ENCODE measurements at regions not wholly inside any gene's neighbourhood (a gene's known extent, or its start where the extent isn't known, plus 50 kb on each side); places are given as distances from the start of the nearest gene placed in this dataset.
"Not testable (repeated sequence)": the region's sequence is repeated elsewhere in the genome, so short reads cannot be mapped to it uniquely, and the experiment has no call there.

DNA sequence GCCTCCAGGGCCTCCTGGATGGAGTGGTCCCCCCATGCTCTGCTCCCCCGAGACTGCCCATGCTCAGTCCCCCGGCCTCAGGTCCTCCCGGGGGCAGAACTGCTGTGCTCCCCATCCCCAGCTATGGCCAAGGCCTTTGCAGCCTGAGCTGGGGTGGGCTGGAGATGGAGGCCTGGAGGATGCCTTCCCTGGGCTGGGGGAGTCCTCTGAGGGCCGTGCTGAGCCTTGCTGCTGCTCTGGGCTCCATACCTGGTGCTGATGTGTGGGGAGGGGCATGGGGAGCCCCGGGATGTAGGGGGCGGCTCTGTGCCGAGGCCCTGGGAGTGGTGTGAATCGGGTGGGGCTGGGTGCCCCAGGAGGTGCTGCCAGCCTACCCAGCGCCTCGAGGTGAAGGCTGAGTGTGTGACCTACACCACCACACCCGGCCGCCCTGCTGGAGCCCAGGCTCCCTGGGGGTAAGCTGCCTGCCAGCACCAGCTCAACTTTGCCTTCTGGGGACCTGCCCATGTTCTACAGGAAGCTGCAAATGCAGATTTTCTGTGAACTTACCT, 109.5 kb downstream of the UNCX start:
- no peak for DNase-seq (ENCODE audit: low spot score)

DNA sequence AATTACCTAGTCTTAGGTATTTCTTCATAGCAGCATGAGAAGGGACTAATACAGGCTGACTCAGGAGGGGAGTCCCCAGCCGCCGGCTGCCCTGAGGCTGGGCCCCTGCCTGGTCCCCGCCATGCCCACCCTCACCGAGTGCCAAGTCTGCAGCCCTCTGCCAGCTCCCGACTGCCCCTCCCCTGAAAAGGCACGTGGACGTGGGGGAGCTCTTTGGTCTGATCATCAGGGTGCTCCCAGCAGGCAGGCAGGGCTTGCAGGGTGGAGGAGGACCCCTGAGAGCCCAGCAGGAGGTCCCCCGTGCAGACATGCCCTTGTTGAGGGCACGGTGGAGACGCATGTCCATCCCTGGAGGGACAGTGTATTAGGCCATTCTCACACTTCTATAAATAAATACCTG, 110.9 kb downstream of the UNCX start:
- no peak for DNase-seq (ENCODE audit: low spot score)

DNA sequence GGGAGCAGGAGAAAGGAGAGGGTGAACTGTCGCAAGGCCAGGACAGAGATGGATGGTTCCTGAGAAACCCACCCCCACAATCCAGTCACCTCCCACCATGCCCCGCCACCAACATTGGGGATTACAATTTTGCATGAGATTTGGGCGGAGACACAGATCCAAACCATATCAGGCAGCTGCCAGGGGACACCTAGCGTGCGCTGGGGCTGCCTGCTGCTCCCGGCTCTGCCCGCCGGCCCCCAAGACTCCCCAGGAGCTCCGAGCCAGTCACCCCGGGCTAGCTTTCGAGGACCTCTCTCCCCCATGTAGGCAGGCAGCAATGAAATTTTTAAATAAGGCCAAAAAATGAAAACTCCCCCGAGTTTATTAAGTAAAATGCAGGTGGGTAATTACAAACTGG, 111.7 kb downstream of the UNCX start:
- no peak for DNase-seq (ENCODE audit: low spot score)

DNA sequence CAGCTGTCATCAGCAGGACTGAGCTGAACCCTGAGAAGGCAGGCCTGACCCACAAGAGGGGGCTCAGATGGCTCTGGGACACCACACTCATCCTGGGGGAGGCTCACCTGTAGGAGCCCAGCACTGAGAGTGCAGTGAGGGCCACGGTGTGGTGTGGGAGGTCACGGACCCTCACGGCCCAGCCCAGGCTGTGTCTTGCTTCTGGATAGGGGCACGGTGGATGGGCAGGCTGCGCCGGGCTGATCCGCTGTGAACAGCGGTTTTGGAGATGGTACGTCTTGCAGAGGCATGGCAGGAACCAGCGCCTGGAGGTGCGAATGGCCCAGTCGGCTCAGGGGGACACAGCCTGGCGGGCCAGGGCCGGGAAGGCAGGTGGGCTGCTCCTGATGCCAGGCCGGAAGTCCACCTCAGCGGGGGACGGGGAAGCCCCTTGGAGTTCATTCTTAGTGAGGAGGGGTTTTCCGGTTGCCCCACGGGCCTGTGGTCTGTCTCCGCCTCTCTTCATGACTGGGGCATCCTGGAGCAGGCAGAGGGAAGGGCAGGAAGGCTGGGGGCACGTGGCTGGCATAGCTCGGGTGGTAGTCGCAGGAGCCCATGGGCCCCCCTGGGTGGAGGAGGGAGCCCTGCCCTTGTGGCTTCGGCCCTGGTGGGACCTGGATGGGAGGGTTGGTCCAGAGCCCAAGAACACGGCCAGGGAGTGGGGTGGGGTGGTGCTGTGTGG, 112.5 kb downstream of the UNCX start:
- no peak for DNase-seq (ENCODE audit: low spot score)

DNA sequence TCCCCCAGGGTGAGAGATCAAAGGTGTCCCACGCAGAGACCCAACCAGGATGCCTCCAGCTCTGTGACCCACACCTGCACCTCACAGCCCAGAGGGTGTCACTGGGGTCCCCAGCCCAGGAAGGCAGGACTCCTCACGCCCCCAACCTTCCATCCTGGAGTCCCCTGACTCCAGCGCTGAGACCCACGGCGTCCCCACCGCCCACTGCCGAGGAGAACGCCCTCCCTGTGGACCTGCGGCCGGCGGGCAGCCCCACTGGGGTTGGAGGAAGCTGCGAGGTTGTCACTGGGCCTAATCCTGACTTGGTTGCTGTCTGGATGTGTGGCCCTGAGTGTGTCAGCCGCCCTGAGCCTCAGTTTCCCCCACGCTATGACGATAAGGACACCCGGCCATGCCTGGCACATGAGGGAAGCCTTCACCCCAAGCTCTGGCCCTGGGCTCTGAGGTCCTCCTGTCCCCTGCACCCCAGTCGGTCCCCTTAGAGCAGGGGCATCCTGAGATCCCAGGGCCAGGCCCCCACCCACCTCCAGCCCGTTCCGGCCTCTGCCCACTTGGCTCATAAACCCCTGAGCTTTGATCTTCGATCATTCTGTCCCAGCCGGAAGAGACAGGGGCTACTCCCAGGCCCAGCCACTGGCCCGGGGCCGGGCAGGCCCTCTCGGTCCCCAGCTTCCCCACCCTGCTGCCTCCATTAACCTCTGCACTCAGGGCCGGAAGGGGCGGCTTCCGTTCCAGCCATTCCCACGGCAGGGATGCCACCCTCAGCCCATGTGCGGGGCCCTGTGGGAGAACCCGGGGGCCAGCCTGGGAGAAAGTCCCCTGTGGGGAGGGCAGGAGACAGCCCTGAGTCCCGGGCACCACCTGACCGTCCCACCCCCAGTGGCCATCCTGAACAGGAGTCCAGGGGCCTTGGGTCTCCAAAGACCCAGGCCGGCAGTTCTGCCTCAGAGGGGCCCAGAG, 113.2 kb downstream of the MICALL2 start:
- no peak for DNase-seq (ENCODE audit: low spot score)

DNA sequence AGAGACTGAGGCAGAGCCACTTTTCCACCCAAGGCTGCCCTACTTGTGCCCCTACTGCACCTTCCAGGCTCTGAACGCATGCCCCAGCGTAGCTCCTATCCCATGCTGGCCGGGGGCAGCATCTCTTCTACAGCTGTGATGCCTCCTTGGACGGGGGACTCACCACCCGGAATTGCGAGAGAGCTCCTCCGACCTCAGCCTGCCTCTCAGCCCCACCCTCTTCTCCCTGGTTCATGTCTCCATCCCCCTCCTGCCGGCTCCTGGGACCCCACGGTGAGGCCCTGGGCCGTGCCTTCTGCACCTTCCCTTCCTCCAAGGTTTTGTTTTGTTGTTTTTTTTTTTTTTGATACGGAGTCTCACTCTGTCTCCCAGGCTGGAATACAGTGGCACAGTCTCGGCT, 112.4 kb downstream of the MICALL2 start:
- DNase-seq (ENCODE audit: low spot score): no peak

DNA sequence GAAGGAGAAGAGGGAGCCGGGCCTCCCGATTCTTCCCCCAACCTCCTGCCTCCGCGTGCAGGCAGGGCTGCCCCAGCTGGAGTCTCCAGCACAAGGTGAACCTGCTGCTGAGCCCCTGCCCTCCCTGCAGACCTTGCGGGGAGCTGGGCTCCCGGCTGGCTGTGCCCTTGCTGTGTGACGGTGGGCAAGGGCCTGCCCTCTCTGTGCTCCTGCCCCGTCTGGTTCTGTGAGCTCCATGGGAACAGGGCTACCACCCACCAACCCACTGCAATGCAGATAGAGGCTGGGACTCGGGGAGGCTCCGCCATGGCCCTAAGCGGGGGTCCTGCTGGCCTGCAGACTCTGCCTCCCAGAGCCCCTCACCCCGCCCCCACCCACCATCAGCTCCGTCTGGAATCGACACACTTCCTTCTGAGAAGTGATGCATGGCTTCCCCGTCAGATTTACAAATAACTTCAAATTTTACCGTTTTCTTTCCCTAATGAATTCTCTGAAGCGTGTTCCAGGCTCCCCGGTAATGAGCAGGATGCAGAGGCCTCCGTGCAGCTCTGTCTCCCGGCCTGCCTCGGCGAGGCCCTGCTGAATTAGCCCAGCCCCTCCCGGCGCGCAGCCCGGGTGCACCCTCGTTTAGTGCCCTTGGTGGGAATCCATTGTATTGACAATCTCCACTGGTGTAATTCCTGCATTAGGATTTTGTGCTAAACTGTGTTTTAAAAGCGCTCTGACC, 111.0 kb downstream of the MICALL2 start:
- no peak for DNase-seq (ENCODE audit: low spot score)

DNA sequence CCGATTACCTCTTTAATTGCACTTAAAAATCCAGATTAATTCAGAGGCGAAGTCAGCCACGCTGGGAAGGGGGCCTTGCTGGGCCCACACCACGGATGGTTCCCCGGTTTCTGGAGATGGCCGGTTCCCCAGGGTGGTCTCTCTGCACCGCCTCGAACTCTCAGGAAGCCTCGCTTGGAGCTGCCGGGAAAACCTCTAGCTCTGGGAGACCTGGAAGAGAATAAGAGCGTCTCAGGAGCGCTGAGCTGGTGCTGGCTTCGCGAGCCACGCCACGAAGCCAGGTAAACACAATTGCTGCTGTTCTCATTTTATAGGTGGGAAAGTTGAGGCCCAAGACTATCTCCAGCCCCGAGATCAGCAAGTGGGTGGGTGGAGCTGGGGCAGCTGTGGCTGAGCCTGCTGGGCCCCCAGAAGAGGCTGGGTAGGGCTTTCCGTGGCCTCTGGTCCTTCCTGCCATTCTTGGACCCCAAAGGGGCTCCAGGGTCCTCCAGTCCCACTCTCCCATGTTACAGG, 110.4 kb downstream of the MICALL2 start:
- no peak for DNase-seq (ENCODE audit: low spot score)

DNA sequence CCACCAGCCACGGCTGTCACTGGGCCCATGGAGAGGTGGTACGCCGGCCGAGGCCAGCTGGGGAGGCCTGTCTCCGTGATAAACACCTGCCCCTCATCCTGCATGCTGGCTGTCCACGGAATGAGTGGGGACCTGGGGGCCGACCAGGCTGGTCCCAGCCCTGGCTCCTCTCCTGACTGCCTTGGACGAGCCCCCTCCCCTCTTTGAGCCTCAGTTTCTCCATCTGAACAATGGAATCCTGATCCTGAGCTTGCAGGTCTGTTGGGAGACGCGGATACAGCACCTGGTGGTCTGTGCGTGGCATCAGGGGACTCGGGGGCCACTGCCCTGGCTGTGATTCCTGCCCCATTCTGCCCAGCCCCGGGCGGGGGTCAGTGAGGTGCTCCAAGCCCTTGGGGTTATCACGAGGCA, 109.9 kb downstream of the MICALL2 start:
- no peak for DNase-seq (ENCODE audit: low spot score)

DNA sequence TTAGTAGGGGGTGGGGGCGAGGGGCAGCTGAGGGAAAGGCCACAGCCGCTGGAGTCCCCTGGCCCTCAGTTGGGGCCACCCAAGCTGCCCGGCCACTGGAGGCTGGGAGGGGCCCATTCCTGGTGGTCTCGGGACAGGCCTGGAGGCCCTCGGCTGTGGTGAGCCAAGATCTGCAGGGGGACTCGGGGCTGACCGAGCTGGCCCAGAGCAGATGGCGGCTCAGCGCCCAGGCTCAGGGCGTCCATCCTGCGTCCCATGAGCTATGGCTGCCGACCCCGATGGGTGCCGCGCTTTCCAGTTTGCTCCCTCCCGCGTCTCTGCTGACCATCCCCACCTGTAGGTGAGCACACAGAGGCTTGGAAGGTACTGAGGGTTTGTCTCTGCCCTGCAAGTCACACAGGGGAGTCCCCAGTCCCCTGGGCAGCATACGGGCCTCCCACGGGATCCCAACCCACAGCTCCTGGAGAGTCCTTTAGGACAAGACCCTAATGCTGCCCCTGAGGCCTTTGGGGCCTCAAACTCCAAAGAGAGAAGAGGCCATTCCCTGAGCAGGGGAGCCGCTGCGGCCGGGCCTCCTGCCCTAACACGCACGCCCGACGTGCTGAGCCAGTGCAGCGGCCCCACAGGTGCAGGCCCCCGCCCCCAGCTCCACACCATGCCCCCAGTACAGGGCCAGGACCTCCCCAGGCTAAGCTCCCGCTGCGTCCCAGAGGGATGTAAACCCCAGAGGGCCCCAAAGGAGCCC, 107.2 kb downstream of the MICALL2 start:
- DNase-seq (ENCODE audit: low spot score): no peak

DNA sequence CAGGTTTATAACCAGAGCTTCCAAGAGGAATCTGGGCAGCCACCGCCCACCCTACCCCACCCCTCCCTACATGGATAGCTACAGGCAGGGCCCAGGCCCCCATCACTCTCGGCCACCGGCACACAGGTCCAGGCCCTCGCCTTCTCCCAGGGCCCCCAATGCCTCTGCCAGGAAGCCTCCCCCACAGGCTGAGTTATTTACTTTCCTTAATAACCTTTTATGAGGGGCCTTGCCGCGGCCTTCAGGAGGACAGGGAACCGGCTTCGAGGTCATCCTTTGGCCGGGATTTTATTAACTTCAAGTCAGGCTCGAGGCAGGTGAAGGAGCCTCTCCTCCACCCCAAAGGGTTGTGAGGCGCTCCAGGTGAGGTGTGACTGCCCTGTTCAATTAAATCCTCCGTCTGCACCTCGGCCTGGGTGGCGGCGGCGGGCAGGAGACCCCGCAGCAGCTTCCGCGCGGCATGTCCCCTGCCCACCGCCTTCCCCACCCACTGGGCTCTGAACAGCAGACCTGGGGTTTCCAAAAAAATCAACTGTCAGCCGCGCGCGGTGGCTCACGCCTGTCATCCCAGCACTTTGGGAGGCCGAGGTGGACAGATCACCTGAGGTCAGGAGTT, 106.5 kb downstream of the MICALL2 start:
- DNase-seq (ENCODE audit: low spot score): no peak

DNA sequence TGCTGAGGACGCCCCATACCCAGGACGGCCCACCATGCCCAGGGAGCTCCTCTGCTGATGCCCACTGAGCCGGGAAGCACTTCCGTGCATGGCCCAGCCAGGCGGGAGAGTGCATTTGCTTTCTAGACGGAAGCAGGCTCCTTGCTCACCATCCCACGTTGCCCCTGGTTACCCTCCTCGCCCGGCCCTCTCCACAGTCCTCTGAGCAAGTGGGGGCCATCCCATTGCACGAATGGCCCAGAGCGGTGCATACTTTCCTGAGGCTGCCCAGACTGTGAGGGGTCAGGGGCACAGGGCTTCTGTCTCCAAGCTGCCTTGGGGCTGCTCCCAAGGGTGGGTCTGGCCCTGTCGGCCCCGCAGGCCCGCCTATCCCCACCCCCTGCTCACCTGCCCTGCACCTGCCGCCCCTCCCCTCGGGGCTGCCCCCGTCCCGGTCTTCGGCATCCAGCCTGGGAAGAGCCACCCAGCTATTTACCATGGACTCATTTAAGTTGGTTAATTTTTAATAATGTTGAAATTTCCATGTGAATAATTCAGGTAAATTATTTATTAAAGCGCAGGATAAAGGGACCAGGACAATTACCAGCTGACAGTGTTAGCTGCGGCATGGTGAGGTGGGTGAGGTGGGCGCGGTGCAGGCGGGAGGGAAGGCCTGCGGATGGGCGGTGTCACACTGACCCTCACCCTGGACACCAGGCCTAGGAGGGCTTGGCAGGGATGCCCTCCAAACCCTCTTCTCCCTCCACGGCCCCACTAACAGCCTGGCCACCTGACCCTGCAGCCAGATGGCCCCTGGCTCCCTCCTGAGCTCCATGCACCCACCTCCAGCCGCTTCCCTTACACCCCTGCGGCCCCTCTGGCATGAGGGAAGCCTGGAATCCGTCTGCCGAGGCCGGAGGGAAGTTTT, 104.4 kb downstream of the MICALL2 start:
- DNase-seq (ENCODE audit: low spot score): no peak

DNA sequence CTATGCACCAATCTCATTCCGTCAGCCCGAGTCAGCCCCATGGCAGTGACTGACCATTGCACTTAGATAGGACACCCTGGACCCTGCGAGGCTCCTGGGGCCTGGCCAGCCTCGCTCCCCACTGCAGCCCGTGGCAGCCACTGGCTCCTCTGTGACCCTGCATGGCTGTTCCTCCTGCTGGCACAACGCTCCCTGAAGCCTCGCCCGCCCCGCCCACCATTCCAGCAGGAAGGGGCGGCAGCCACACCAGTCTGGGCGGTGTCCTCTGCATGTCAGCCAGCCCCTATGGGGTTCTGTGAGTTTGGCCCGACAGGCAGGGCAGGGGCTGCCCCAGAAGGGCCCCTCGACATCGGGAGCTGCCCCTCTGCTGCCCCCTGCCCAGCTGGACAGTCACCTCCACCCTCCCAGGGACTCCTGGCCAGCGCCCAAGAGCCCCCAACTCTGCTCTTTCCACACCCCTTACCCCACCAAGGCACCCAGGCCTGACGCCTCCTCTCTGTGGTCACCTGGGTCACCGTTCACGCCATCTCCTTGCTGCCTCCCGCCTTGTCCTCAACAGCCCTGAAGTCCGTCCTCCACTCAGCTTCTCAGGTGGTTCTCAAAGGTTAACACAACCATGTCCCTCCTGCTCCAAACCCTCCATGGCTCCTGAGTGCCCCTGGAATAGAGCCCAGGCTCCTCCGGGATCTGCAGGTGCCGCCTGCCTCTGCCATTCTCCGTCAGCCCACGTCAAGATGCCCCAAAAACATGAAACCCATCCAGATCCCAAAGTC, 103.5 kb downstream of the MICALL2 start:
- no peak for DNase-seq (ENCODE audit: low spot score)

DNA sequence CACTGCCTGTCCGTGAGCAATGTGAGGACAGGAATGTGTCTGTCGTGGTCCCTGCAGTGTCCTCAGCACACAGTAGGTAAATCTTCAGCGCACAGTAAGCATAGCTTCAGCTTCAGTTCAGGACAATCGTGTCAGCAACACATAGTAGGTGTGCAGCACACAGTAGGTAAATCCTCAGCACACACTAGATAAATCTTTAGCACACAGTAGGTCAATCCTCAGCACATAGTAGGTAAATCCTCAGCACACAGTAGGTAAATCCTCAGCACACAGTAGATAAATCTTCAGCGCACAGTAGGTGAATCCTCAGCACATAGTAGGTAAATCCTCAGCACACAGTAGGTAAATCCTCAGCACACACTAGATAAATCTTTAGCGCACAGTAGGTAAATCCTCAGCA, 102.4 kb downstream of the MICALL2 start:
- not testable (repeated sequence) for DNase-seq (ENCODE audit: low spot score)

DNA sequence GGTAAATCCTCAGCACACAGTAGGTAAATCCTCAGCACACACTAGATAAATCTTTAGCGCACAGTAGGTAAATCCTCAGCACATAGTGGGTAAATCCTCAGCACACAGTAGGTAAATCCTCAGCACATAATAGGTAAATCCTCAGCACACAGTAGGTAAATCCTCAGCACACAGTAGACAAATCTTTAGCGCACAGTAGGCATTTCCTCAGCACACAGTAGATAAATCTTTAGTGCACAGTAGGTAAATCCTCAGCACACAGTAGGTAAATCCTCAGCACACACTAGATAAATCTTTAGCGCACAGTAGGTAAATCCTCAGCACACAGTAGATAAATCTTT, 102.0 kb downstream of the MICALL2 start:
- not testable (repeated sequence) for DNase-seq (ENCODE audit: low spot score)

DNA sequence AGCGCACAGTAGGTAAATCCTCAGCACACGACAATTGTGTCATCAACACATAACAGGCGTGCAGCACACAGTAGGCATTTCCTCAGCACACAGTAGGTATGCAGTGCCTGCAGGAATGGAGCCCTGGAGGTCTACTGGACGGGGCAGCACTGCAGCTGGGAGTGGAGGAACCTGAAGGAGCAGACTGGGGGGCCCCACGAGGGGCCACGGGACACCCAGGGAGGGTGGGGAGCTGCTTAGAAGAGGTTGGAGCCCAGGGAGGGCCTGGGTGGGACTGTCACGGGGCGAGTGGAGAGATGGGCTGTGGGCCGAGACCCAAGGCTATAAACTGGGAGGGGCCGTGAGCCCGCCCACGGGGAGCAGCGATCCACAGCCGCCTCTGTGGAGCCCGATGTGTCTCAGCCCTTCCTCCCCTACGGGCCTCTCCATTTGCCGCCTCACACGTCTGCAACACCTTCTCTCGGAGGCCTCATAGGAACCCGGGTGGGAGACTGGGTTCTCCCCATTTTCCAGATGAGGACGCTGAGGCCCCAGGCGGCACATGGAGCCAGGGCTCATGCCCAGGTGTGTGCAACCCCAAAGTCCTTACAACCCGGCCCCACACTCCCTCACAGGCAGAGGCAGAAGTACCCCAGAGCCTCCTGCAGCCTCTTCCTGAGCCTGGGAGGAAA, 101.5 kb downstream of the MICALL2 start:
- no peak for DNase-seq (ENCODE audit: low spot score)

DNA sequence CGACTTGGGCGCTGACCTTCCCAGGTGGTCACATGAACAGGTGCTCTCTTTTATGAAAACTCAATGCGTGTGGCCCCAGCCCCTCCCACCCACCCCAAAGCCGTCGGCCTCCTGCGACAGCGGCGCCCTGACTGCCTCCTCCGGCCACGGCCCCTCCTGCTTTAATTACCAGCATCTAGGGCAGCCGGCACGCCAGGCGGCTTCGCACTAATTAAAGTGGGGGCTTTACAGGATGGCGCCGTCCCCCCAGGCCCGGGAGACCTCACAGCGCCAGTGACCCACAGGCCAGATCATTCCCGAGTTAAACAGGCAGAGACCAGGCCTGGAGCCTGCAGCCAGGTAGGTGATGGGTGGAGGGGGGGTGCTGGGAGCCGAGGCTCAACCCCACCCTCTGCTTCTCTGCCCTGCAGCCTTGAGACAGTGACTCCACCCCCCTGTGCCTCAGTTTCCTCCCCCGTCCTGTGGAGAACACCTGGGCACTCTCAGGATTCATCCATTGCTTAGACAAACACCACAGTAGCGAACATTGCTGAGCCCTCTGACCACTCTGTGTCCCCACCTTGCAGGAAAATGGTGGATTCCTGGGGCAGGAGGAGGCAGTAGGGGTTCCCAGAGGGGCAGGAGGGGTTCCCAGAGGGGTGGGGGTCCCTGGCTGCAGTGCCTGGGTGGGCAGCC, 100.8 kb downstream of the MICALL2 start:
- DNase-seq (ENCODE audit: low spot score): no peak

DNA sequence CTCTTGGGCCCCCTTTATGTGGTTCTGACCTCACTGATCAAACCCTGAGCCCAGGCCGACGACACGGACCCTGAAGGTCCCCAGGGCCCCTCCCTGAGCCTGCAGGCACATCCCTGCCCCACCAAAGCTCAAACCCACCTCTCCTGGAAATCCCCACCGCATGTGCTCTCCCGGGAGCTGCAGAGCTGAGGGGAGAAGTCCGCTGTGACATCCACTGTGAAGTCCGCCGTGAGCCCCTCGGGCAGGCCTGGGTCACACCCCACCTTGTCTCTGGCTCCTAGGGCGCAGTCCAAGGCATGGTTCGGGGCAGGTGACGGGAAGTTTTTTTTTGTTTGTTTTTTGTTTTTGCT, 100.2 kb downstream of the MICALL2 start:
- no peak for DNase-seq (ENCODE audit: low spot score)

Data from CD4-positive, alpha-beta T cell treated with Interleukin-2 at 100 ng/mL for 4 hours (primary cell).